GM23338 (cell line): ENCODE measurements at regions not wholly inside any gene's neighbourhood (a gene's known extent, or its start where the extent isn't known, plus 50 kb on each side); places are given as distances from the start of the nearest gene placed in this dataset.

Experiments used
- ATAC-seq: fragments of 200-7000 bp; cut with Tn5 transposase; 3 replicates; pipeline ENCODE4 v1.9.1; 2020
- DNase-seq: peaks from one replicate; pipeline ENCODE4 v3.0.0-alpha.2; 2015; ENCODE audit warnings: low spot score
- H2AFZ ChIP-seq: fragments of 200-600 bp; sonication (generic); 2 replicates; pipeline ENCODE4 v1.8.0; 2016; ENCODE audit warnings: antibody characterized with exemption, mild to moderate bottlenecking, moderate library complexity
- H3F3A ChIP-seq: fragments of 200-600 bp; sonication (generic); replicated peaks from 2 replicates; pipeline ENCODE4 v1.8.0; 2017; ENCODE audit warnings: antibody characterized with exemption, mixed run types, low read depth
- H3K27ac ChIP-seq: fragments of 200-600 bp; sonication (generic); 2 replicates; pipeline ENCODE4 v1.6.1; 2016; ENCODE audit warnings: low read depth
- H3K27me3 ChIP-seq: fragments of 200-600 bp; sonication (generic); 2 replicates; pipeline ENCODE4 v1.8.0; 2016; ENCODE audit warnings: mild to moderate bottlenecking, mixed run types, moderate library complexity; ENCODE audit not compliant: insufficient read depth
- H3K36me3 ChIP-seq: fragments of 200-600 bp; sonication (generic); 2 replicates; pipeline ENCODE4 v1.8.0; 2016; ENCODE audit warnings: mild to moderate bottlenecking; ENCODE audit not compliant: insufficient read depth
- H3K4me1 ChIP-seq: fragments of 200-600 bp; sonication (generic); 2 replicates; pipeline ENCODE4 v1.8.0; 2016; ENCODE audit warnings: mild to moderate bottlenecking, moderate library complexity; ENCODE audit not compliant: insufficient read depth
- H3K4me2 ChIP-seq: fragments of 200-600 bp; sonication (generic); 2 replicates; pipeline ENCODE4 v1.7.1; 2017; ENCODE audit warnings: mixed run types
- H3K4me3 ChIP-seq: fragments of 200-600 bp; sonication (generic); 2 replicates; pipeline ENCODE4 v1.6.1; 2016; ENCODE audit warnings: mixed run types
- H3K79me2 ChIP-seq: fragments of 200-600 bp; sonication (generic); replicated peaks from 2 replicates; pipeline ENCODE4 v1.8.0; 2017; ENCODE audit warnings: mild to moderate bottlenecking; ENCODE audit not compliant: insufficient read depth
- H3K9me2 ChIP-seq: fragments of 200-600 bp; sonication (generic); 2 replicates; pipeline ENCODE4 v1.8.0; 2017; ENCODE audit not compliant: insufficient read depth
- H4K20me1 ChIP-seq: fragments of 200-600 bp; sonication (generic); replicated peaks from 2 replicates; pipeline ENCODE4 v1.8.0; 2017; ENCODE audit warnings: mild to moderate bottlenecking; ENCODE audit not compliant: insufficient read depth
- H3K27ac Mint-ChIP-seq: 2 replicates; pipeline ENCODE4 v1.8.0; 2020; ENCODE audit warnings: inconsistent platforms, mild to moderate bottlenecking, moderate library complexity, mixed read lengths
- H3K27me3 Mint-ChIP-seq: 3 replicates; pipeline ENCODE4 v1.8.0; 2022; ENCODE audit warnings: low read depth, mild to moderate bottlenecking, moderate library complexity, mixed read lengths, inconsistent platforms; ENCODE audit not compliant: insufficient read depth, poor library complexity
- H3K36me3 Mint-ChIP-seq: 3 replicates; pipeline ENCODE4 v1.8.0; 2021; ENCODE audit warnings: low read depth, mild to moderate bottlenecking, inconsistent platforms, moderate library complexity, mixed read lengths
- H3K4me1 Mint-ChIP-seq: 3 replicates; pipeline ENCODE4 v1.8.0; 2020; ENCODE audit warnings: mild to moderate bottlenecking, inconsistent platforms, mixed read lengths
- H3K4me3 Mint-ChIP-seq: 3 replicates; pipeline ENCODE4 v1.8.0; 2021; ENCODE audit warnings: moderate library complexity, mild to moderate bottlenecking, inconsistent platforms, mixed read lengths
- H3K9me3 Mint-ChIP-seq: 3 replicates; pipeline ENCODE4 v1.8.0; 2020; ENCODE audit warnings: moderate library complexity, mild to moderate bottlenecking, inconsistent platforms, mixed read lengths
- ETS1 ChIP-seq: IDR thresholded peaks from 2 replicates; pipeline ENCODE4 v1.6.1; 2016; ENCODE audit warnings: antibody characterized with exemption
- JUNB ChIP-seq: IDR thresholded peaks from one replicate; pipeline ENCODE4 v1.6.1; 2016; ENCODE audit warnings: antibody characterized with exemption; ENCODE audit not compliant: unreplicated experiment
- NANOG ChIP-seq: IDR thresholded peaks from 2 replicates; pipeline ENCODE4 v1.6.1; 2016; ENCODE audit warnings: antibody characterized with exemption, borderline replicate concordance
- ZNF114 ChIP-seq: fragments of 250-450 bp; sonication (Bioruptor Pico); IDR thresholded peaks from 2 replicates; pipeline ENCODE4 v1.5.0; 2020; ENCODE audit warnings: mild to moderate bottlenecking, moderate library complexity
- ZNF331 ChIP-seq: fragments of 250-450 bp; sonication (Bioruptor Pico); IDR thresholded peaks from 2 replicates; pipeline ENCODE4 v1.5.0; 2020; ENCODE audit warnings: low read depth, mild to moderate bottlenecking, moderate library complexity
- ZNF462 ChIP-seq: fragments of 250-450 bp; sonication (Bioruptor Pico); IDR thresholded peaks from 2 replicates; pipeline ENCODE4 v1.5.0; 2020; ENCODE audit warnings: mild to moderate bottlenecking, moderate library complexity
- TF ChIP-seq, protein P1 (sequence below): IDR thresholded peaks from one replicate; pipeline ENCODE4 v1.6.1; 2018; ENCODE audit warnings: antibody characterized with exemption; ENCODE audit not compliant: unreplicated experiment

- no peak overlapping the region for H3K4me3 Mint-ChIP-seq
- DNase-seq: no peak
- no peaks in the 10 kb centered on the region for H3K4me1 ChIP-seq
- no peaks in the 10 kb centered on the region for H3K27me3 ChIP-seq
- H3K4me1 Mint-ChIP-seq: peaks cover 6% of the 10 kb centered on the region
- no peak overlapping the region for H3K27ac ChIP-seq
- no peaks in the 10 kb centered on the region for H3K27me3 Mint-ChIP-seq
- peaks cover 9% of the 10 kb centered on the region; the same call in 2 of the 3 replicates for H3K9me3 Mint-ChIP-seq
- no peaks in the 10 kb centered on the region for H3K79me2 ChIP-seq
- H3K36me3 ChIP-seq: no peaks in the 10 kb centered on the region
- 0 out of 3 replicates have a peak, but pooled peaks cover 5% of the 10 kb centered on the region for H3K36me3 Mint-ChIP-seq
- H3K4me2 ChIP-seq: no peak overlapping the region
- H3K4me3 ChIP-seq: no peak overlapping the region
- ATAC-seq: no peak
- H4K20me1 ChIP-seq: no peaks in the 10 kb centered on the region
- H3F3A ChIP-seq: no peaks in the 10 kb centered on the region; the same call in 1 of the 2 replicates
- TF ChIP-seq, protein P1, sequence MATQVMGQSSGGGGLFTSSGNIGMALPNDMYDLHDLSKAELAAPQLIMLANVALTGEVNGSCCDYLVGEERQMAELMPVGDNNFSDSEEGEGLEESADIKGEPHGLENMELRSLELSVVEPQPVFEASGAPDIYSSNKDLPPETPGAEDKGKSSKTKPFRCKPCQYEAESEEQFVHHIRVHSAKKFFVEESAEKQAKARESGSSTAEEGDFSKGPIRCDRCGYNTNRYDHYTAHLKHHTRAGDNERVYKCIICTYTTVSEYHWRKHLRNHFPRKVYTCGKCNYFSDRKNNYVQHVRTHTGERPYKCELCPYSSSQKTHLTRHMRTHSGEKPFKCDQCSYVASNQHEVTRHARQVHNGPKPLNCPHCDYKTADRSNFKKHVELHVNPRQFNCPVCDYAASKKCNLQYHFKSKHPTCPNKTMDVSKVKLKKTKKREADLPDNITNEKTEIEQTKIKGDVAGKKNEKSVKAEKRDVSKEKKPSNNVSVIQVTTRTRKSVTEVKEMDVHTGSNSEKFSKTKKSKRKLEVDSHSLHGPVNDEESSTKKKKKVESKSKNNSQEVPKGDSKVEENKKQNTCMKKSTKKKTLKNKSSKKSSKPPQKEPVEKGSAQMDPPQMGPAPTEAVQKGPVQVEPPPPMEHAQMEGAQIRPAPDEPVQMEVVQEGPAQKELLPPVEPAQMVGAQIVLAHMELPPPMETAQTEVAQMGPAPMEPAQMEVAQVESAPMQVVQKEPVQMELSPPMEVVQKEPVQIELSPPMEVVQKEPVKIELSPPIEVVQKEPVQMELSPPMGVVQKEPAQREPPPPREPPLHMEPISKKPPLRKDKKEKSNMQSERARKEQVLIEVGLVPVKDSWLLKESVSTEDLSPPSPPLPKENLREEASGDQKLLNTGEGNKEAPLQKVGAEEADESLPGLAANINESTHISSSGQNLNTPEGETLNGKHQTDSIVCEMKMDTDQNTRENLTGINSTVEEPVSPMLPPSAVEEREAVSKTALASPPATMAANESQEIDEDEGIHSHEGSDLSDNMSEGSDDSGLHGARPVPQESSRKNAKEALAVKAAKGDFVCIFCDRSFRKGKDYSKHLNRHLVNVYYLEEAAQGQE: no peak
- TF ChIP-seq ZNF331: no peak
- no peak for TF ChIP-seq ZNF462 (CRISPR knock-in tag)
- TF ChIP-seq ETS1: no peak
- no peak for TF ChIP-seq NANOG
- TF ChIP-seq ZNF114: no peak
- TF ChIP-seq JUNB: no peak
- no peak overlapping the region for H2AFZ ChIP-seq
- H3K9me2 ChIP-seq: 0 out of 2 replicates have a peak, but pooled peaks cover 3% of the 10 kb centered on the region
- H3K27ac Mint-ChIP-seq: no peak overlapping the region
These were observed 241.9 kb downstream of the EIPR1 start for GRCh38 chr2:3135676-3136075.
